ENCODE measurements at regions not wholly inside any gene's neighbourhood (a gene's known extent, or its start where the extent isn't known, plus 50 kb on each side); places are given as distances from the start of the nearest gene placed in this dataset.

GRCh38 chr5:20353499-20353898, 365.5 kb upstream of the CDH18 start:
- H2AFZ ChIP-seq (ENCODE audit: insufficient read depth, low read depth, low read length, poor library complexity, severe bottlenecking) = no peak overlapping the region

GRCh38 chr5:20351849-20352248, 363.8 kb upstream of the CDH18 start:
- Mint-ChIP-seq H3K9me3 (ENCODE audit: insufficient read depth) (no peaks in the 10 kb centered on the region), H3K27ac (no peak overlapping the region), H3K27me3 (no peaks in the 10 kb centered on the region), H3K4me3 (no peak overlapping the region), H3K4me1 (no peaks in the 10 kb centered on the region)
- POLR2A ChIA-PET = no interaction called here
- ATAC-seq (ENCODE audit: low read depth) (no peak), DNase-seq (no peak)
- Histone ChIP-seq H3K79me2 (ENCODE audit: control insufficient read depth, insufficient read depth, low read length) (no peaks in the 10 kb centered on the region), H3K27ac (ENCODE audit: low read length in 2 of 2) (no peak overlapping the region), H3K4me3 (ENCODE audit: control extremely low read depth in 1 of 5, extremely low read depth in 1 of 5, insufficient read depth in 1 of 5, low read depth in 2 of 5, low read length in 4 of 5) (no peak overlapping the region), H3K36me3 (replicated peaks in 1 of 2; ENCODE audit: control extremely low read depth in 1 of 2, control insufficient read depth in 1 of 2, extremely low read depth in 1 of 2, insufficient read depth in 2 of 2, low read length in 1 of 2) (no peaks in the 10 kb centered on the region), H3K9me3 (ENCODE audit: control extremely low read depth in 1 of 3, control insufficient read depth in 2 of 3, insufficient read depth in 1 of 3, low read length in 2 of 3) (peaks cover 0 to 3% (median 3%) of the 10 kb centered on the region in 3 donors), H3K27me3 (replicated peaks in 1 of 4; ENCODE audit: control extremely low read depth in 1 of 4, control insufficient read depth in 3 of 4, insufficient read depth in 4 of 4, low read length in 3 of 4) (no peaks in the 10 kb centered on the region), H3K4me2 (replicated peaks; ENCODE audit: low read depth, low read length, poor library complexity, severe bottlenecking) (no peak overlapping the region), H4K20me1 (ENCODE audit: control insufficient read depth, insufficient read depth, low read length, poor library complexity, severe bottlenecking) (no peaks in the 10 kb centered on the region), H3K4me1 (ENCODE audit: control insufficient read depth in 2 of 2, insufficient read depth in 2 of 2, low read length in 2 of 2) (no peaks in the 10 kb centered on the region), H3K9ac (ENCODE audit: low read length) (no peak overlapping the region), H2AFZ (ENCODE audit: insufficient read depth, low read depth, low read length, poor library complexity, severe bottlenecking) (no peak overlapping the region)
- 90% methylated on average over 2 of the region's 3 CpGs for WGBS (ENCODE audit: insufficient coverage)
- TF ChIP-seq CTCF (IDR thresholded peaks at IDR 0.05) (no peak), EZH2 (IDR thresholded peaks at IDR 0.05; ENCODE audit: borderline replicate concordance, insufficient read depth, low read depth, low read length, poor library complexity, severe bottlenecking) (no peak)
- CTCF ChIA-PET = no interaction called here
- intact Hi-C loops (cut with micrococcal nuclease) = no loop called here

More at GRCh38 chr5:20353499-20353898, 365.5 kb upstream of the CDH18 start:
- Histone ChIP-seq H3K9ac (ENCODE audit: low read length) (no peak overlapping the region), H3K9me3 (ENCODE audit: control extremely low read depth in 1 of 3, control insufficient read depth in 2 of 3, insufficient read depth in 1 of 3, low read length in 2 of 3) (peaks cover 0 to 3% (median 0%) of the 10 kb centered on the region in 3 donors), H3K4me1 (ENCODE audit: control insufficient read depth in 2 of 2, insufficient read depth in 2 of 2, low read length in 2 of 2) (no peaks in the 10 kb centered on the region), H3K4me2 (replicated peaks; ENCODE audit: low read depth, low read length, poor library complexity, severe bottlenecking) (no peak overlapping the region), H3K36me3 (replicated peaks in 1 of 2; ENCODE audit: control extremely low read depth in 1 of 2, control insufficient read depth in 1 of 2, extremely low read depth in 1 of 2, insufficient read depth in 2 of 2, low read length in 1 of 2) (no peaks in the 10 kb centered on the region), H3K79me2 (ENCODE audit: control insufficient read depth, insufficient read depth, low read length) (no peaks in the 10 kb centered on the region), H4K20me1 (ENCODE audit: control insufficient read depth, insufficient read depth, low read length, poor library complexity, severe bottlenecking) (no peaks in the 10 kb centered on the region), H3K27me3 (replicated peaks in 1 of 4; ENCODE audit: control extremely low read depth in 1 of 4, control insufficient read depth in 3 of 4, insufficient read depth in 4 of 4, low read length in 3 of 4) (no peaks in the 10 kb centered on the region), H3K4me3 (ENCODE audit: control extremely low read depth in 1 of 5, extremely low read depth in 1 of 5, insufficient read depth in 1 of 5, low read depth in 2 of 5, low read length in 4 of 5) (no peak overlapping the region), H3K27ac (ENCODE audit: low read length in 2 of 2) (no peak overlapping the region)
- no peak overlapping the region for H3K4me3 Mint-ChIP-seq
- no peaks in the 10 kb centered on the region for H3K9me3 Mint-ChIP-seq (ENCODE audit: insufficient read depth)
- CTCF ChIA-PET = no interaction called here
- H3K27me3 Mint-ChIP-seq = no peaks in the 10 kb centered on the region
- H3K4me1 Mint-ChIP-seq = no peaks in the 10 kb centered on the region
- POLR2A ChIA-PET = no interaction called here
- WGBS (ENCODE audit: insufficient coverage) = 100% methylated on average over 1 of the region's 3 CpGs
- ATAC-seq (ENCODE audit: low read depth) (no peak), DNase-seq (no peak)
- intact Hi-C loops (cut with micrococcal nuclease) = no loop called here
- TF ChIP-seq CTCF (IDR thresholded peaks at IDR 0.05) (no peak), EZH2 (IDR thresholded peaks at IDR 0.05; ENCODE audit: borderline replicate concordance, insufficient read depth, low read depth, low read length, poor library complexity, severe bottlenecking) (no peak)
- H3K27ac Mint-ChIP-seq = no peak overlapping the region

Measured in B cell (primary cell).